Heart right ventricle (tissue), 16 donors: ENCODE measurements at regions not wholly inside any gene's neighbourhood (a gene's known extent, or its start where the extent isn't known, plus 50 kb on each side); places are given as distances from the start of the nearest gene placed in this dataset.
A peak's percentile ranks its signal among the peaks of the same experiment; 100 is the strongest.

Experiments used
- ATAC-seq, 8 donors: fragments of 200-7000 bp; cut with Tn5 transposase; one replicate each; pipeline ENCODE4 v1.9.1; 2020; ENCODE audit warnings: mild to moderate bottlenecking in 8 of 8, moderate library complexity in 8 of 8, moderate number of reproducible peaks in 1 of 8
- DNase-seq, 2 donors: peaks; one replicate each; pipeline ENCODE4 v3.0.0-alpha.2; 2020
- H3K27ac ChIP-seq, 10 donors: fragments of 200-600 bp; sonication (generic) in 2 of 10; one replicate each; pipeline versions ENCODE4 v1.5.0 to v1.8.0; 2020 to 2022; ENCODE audit warnings: mild to moderate bottlenecking in 3 of 10
- H3K27me3 ChIP-seq, 7 donors: fragments of 200-600 bp; one replicate each; pipeline ENCODE4 v1.8.0; 2021 to 2022; ENCODE audit warnings: mild to moderate bottlenecking in 2 of 7
- H3K36me3 ChIP-seq, 9 donors: fragments of 200-600 bp; sonication (generic) in 1 of 9; one replicate each; pipeline versions ENCODE4 v1.5.0 to v1.8.0; 2020 to 2022; ENCODE audit warnings: mild to moderate bottlenecking in 2 of 9
- H3K4me1 ChIP-seq, 9 donors: fragments of 200-600 bp; sonication (generic) in 1 of 9; one replicate each; pipeline versions ENCODE4 v1.5.0 to v1.8.0; 2020 to 2022; ENCODE audit warnings: mild to moderate bottlenecking in 4 of 9
- H3K4me3 ChIP-seq, 10 donors: fragments of 200-600 bp; sonication (generic) in 2 of 10; one replicate each; pipeline versions ENCODE4 v1.5.0 to v1.8.0; 2020 to 2022; ENCODE audit warnings: mild to moderate bottlenecking in 7 of 10, moderate library complexity in 2 of 10
- H3K9me3 ChIP-seq, 11 donors: fragments of 200-600 bp in 10 of 11; sonication (generic) in 2 of 11; one replicate each; pipeline versions ENCODE4 v1.5.0 to v1.8.0; 2013 to 2022; ENCODE audit warnings: mild to moderate bottlenecking in 2 of 11, control low read depth in 1 of 11, moderate library complexity in 1 of 11
- WGBS, 2 donors: extraction: QIAGEN DNeasy Blood & Tissue Kit; methylation state at CpG; one replicate each; pipeline ENCODE4 v1.1.7; 2013; ENCODE audit warnings: inconsistent platforms in 1 of 2; 5-methylcytosine and 5-hydroxymethylcytosine counted together
- intact Hi-C, 10 donors: fragments of 100-400 bp; cut with DNase I; formaldehyde crosslinking; loops; one replicate each; pipeline versions ENCODE4 v1.11.1 to v1.14.2; 2022
- TF ChIP-seq, protein P1 (sequence below), 9 donors: fragments of 200-600 bp; sonication (generic) in 2 of 9; IDR thresholded peaks; one replicate each; pipeline versions ENCODE4 v1.5.0 to v1.8.0; 2021 to 2022; ENCODE audit warnings: antibody characterized with exemption in 9 of 9, mild to moderate bottlenecking in 5 of 9, moderate library complexity in 1 of 9
- donor health status: Arrhythmogenic right ventricular cardiomyopathy.
- donor health status: ischemic (EF 13 %, LVEDD 7.1; RV severe dilation, severe dysfunction).
- donor health status: healthy with polysubstance abuse.
- donor health status: DM: no; HTN: yes; CAD: no.
- donor health status: DM: no; HTN: no; CAD: no.
- donor health status: ischemic (EF 25% LVEDD 6.9; RV normal size, moderate dysfunction).
- donor health status: ischemic (EF 25% LVEDD 5.7; RV mildly dilated, moderate dysfunction).
- donor health status: healthy.
- donor health status: DM: yes; HTN: yes; CAD: no.
- donor health status: Ischemic cardiomyopathy.
- donor health status: ischemic (EF 35%, LVEDD 5.7; RV mildly dilated, moderate dysfunction).
- donor health status: nonischemic (EF 11% LVEDD 7.7; RV severe dilation, severe dysfunction).
- donor health status: DM: yes; HTN: yes; CAD: no.
- donor health status: PGD.
- donor health status: ischemic (EF 29% LVEDD 5.4; RV normal size, mild dysfunction).
- donor health status: nonischemic (EF 23%, LVEDD 6.1; RV moderate dilation, normal function).

DNA sequence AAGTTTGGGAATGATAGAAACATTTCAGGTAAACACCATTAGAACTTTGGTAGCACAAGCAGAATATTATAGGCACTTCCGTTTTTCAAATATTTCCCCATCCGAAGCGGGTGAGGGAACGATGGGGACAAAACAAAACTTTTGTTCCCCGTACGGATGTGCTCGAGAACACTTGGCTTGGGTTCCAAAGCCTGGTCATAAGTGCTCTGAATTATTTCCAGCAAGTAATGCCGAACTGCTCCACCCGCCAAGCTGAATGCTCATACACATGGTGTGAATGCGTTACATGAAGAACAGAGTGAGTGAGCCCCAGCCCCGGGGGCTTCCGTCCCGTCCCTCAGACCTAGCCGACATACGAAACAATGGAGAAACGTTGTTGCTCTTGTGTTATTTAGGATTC, 438.2 kb upstream of the ARRDC4 start:
- H3K27me3 ChIP-seq = no peaks in the 10 kb centered on the region
- no peaks in the 10 kb centered on the region for H3K36me3 ChIP-seq
- peak in 1 of 2 donors; percentile 51 for DNase-seq
- H3K4me1 ChIP-seq = peaks cover 0 to 24% (median 6%) of the 10 kb centered on the region in 9 donors
- peak overlapping the region in 9 of 10 donors; percentile 22 to 53 (median 47) for H3K4me3 ChIP-seq
- TF ChIP-seq, protein P1, sequence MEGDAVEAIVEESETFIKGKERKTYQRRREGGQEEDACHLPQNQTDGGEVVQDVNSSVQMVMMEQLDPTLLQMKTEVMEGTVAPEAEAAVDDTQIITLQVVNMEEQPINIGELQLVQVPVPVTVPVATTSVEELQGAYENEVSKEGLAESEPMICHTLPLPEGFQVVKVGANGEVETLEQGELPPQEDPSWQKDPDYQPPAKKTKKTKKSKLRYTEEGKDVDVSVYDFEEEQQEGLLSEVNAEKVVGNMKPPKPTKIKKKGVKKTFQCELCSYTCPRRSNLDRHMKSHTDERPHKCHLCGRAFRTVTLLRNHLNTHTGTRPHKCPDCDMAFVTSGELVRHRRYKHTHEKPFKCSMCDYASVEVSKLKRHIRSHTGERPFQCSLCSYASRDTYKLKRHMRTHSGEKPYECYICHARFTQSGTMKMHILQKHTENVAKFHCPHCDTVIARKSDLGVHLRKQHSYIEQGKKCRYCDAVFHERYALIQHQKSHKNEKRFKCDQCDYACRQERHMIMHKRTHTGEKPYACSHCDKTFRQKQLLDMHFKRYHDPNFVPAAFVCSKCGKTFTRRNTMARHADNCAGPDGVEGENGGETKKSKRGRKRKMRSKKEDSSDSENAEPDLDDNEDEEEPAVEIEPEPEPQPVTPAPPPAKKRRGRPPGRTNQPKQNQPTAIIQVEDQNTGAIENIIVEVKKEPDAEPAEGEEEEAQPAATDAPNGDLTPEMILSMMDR (IDR thresholded peaks at IDR 0.05) = no peak
- peak overlapping the region; percentile 26 to 88 (median 78) for H3K27ac ChIP-seq
- no peaks in the 10 kb centered on the region for H3K9me3 ChIP-seq
- intact Hi-C loops = no loop called here
- peak; percentile 36 to 83 (median 72) for ATAC-seq
- 28 to 40% methylated on average over 16 of the region's 16 CpGs for WGBS, 2 donors

DNA sequence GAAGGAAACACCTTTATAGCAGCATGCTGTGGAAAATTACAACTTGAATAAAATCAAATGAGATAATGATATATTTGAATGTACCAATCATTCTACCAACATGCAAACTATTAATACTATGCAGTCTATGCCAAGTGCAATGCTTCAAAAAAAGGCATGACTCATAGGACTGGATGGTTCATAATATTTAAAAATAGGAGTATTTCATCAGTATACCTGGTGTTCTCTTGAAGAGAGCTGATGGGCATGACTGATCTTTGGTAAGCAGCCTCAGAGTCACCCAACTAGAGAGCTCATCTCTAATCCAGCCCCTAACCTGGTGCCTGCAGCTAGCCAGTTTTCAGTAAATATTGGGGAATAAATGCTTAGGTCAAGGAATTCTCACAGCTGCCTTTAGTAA, 434.7 kb upstream of the ARRDC4 start:
- no peak overlapping the region for H3K4me3 ChIP-seq
- no peaks in the 10 kb centered on the region for H3K36me3 ChIP-seq
- peak overlapping the region in 1 of 10 donors; percentile 27 for H3K27ac ChIP-seq
- ATAC-seq (peak in 7 of 8 donors; percentile 42 to 81 (median 58)), DNase-seq (no peak)
- no peaks in the 10 kb centered on the region for H3K9me3 ChIP-seq
- intact Hi-C loops = no loop called here
- no peaks in the 10 kb centered on the region for H3K27me3 ChIP-seq
- TF ChIP-seq, protein P1 (IDR thresholded peaks at IDR 0.05) = no peak
- peaks cover 0 to 17% (median 0%) of the 10 kb centered on the region in 9 donors for H3K4me1 ChIP-seq

DNA sequence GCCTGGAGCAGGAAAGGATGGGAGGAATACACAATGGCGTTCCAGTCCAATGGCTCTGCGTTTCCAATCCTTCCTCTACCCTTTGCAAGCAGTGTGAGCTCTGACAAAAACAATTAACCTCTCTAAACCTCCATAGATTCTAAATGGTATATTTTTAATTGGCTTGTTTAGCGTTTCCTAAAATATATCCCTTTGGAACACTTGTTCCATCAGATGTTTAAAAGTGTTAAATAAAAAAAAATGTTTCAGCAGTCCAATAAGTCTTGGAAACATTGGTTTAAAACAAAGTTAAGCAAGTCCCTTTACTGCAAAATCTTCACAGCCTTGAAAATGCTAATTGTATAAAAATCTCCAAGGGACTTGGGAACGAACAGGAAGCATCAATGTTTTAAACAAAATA, 432.3 kb upstream of the ARRDC4 start:
- intact Hi-C loops = no loop called here
- WGBS, 2 donors = 76 to 83% methylated on average over 4 of the region's 4 CpGs
- Histone ChIP-seq H3K27me3 (no peaks in the 10 kb centered on the region), H3K4me1 (peaks cover 0 to 12% (median 0%) of the 10 kb centered on the region in 9 donors), H3K27ac (no peak overlapping the region), H3K9me3 (peaks cover 0 to 8% (median 0%) of the 10 kb centered on the region in 11 donors), H3K4me3 (no peak overlapping the region), H3K36me3 (no peaks in the 10 kb centered on the region)
- ATAC-seq (no peak), DNase-seq (no peak)
- TF ChIP-seq, protein P1 (IDR thresholded peaks at IDR 0.05) = no peak

DNA sequence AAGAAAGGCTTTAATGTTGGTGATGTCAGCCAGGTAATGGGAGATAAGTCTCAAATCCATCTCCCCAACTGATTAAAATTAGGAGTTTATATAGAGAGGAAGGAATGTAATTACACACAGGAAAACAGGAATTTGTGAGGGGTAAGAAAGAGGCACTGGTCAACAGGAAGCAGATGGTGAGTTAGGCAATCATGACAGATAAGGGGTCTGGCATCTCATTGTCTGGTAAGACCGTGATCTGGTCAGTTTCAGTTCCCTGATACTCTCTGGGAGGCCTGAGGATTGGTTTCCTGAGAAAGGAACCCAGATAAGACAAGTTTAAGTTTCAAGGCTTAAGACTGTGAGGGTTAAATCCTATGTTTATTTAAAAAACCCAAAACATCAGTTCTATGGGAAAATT, 414.7 kb upstream of the ARRDC4 start:
- ATAC-seq (no peak), DNase-seq (no peak)
- no peaks in the 10 kb centered on the region for H3K27me3 ChIP-seq
- no peaks in the 10 kb centered on the region for H3K36me3 ChIP-seq
- peaks cover 0 to 57% (median 14%) of the 10 kb centered on the region in 11 donors for H3K9me3 ChIP-seq
- no peak overlapping the region for H3K27ac ChIP-seq
- H3K4me3 ChIP-seq = no peak overlapping the region
- TF ChIP-seq, protein P1 (IDR thresholded peaks at IDR 0.05) = no peak
- no peaks in the 10 kb centered on the region for H3K4me1 ChIP-seq
- 18 to 22% methylated on average over 1 of the region's 1 CpG for WGBS, 2 donors
- intact Hi-C loops = no loop called here
